ENCODE measurements at regions not wholly inside any gene's neighbourhood (a gene's known extent, or its start where the extent isn't known, plus 50 kb on each side); places are given as distances from the start of the nearest gene placed in this dataset.

DNA sequence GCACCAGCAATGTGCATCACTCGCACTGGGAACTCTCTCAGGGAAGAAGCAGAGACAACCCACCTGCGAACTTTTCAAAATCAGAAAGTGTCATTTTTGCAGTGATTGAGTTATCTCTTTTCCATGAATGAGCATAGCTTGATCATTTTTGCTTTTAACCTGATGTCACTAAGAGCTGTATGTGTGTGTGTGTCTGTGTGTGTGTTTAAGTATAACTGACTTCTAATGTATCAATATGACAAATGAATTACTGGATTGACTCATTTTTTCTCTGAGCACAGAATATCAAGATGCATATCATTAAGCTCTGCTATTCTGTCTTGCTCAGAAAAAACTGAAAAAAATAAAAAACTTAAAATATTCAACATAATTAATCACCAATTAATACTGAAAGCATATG, 548.9 kb upstream of the MARCKS start:
- no peak for DNase-seq (ENCODE audit: low spot score)
- TF ChIP-seq, protein P1, sequence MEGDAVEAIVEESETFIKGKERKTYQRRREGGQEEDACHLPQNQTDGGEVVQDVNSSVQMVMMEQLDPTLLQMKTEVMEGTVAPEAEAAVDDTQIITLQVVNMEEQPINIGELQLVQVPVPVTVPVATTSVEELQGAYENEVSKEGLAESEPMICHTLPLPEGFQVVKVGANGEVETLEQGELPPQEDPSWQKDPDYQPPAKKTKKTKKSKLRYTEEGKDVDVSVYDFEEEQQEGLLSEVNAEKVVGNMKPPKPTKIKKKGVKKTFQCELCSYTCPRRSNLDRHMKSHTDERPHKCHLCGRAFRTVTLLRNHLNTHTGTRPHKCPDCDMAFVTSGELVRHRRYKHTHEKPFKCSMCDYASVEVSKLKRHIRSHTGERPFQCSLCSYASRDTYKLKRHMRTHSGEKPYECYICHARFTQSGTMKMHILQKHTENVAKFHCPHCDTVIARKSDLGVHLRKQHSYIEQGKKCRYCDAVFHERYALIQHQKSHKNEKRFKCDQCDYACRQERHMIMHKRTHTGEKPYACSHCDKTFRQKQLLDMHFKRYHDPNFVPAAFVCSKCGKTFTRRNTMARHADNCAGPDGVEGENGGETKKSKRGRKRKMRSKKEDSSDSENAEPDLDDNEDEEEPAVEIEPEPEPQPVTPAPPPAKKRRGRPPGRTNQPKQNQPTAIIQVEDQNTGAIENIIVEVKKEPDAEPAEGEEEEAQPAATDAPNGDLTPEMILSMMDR (IDR thresholded peaks at IDR 0.05; ENCODE audit: extremely low read depth, insufficient read depth, missing control alignments), result no peak
- in situ Hi-C loops (cut with MboI; ENCODE audit: low pct_unique_long_range_greater_than_20kb, low sequenced_read_pairs, unreplicated experiment), result loop anchor here (10.0 kb wide), 1 partner anchor 557 kb away; no protein-coding TSS in a partner anchor

DNA sequence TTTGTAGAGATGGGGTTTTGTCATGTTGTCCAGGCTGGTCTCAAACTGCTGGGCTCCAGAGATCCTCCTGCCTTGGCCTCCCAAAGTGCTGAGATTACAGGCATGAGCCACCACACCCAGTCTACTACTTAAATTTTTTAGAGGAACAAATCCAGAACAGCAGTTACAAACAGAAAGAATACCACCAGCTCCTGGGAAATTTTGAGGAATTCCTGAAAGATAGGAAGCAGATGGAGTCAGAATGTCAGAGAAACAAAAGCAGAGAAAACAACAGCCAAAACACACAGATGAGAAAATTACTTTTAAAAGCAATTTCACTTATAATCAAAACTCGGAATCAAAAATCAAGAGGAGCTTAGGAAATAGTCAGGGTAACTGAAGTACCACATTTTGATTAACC, 543.3 kb upstream of the MARCKS start:
- DNase-seq (ENCODE audit: low spot score), result no peak
- TF ChIP-seq, protein P1 (IDR thresholded peaks at IDR 0.05; ENCODE audit: extremely low read depth, insufficient read depth, missing control alignments), result no peak
- in situ Hi-C loops (cut with MboI; ENCODE audit: low pct_unique_long_range_greater_than_20kb, low sequenced_read_pairs, unreplicated experiment), result no loop called here

DNA sequence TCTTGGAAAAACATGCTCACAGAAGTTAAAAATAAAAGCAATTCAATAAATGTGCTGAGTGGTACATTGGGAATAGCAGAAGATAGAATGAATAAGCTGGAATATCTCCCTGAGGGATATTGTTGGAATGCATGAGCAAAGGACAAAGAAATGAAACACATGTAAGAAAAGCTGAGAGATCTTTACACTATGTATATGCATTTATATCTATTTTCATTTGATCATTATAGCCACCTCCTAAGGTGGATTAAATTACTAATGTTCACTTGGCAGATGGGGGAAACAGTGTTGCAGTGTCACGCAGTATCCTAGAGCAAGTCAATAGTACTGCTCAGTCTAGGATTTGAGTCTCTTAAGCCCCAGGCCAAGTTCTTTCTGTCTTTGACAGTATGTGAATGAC, 542.0 kb upstream of the MARCKS start:
- in situ Hi-C loops (cut with MboI; ENCODE audit: low pct_unique_long_range_greater_than_20kb, low sequenced_read_pairs, unreplicated experiment), result no loop called here
- TF ChIP-seq, protein P1 (IDR thresholded peaks at IDR 0.05; ENCODE audit: extremely low read depth, insufficient read depth, missing control alignments), result no peak

DNA sequence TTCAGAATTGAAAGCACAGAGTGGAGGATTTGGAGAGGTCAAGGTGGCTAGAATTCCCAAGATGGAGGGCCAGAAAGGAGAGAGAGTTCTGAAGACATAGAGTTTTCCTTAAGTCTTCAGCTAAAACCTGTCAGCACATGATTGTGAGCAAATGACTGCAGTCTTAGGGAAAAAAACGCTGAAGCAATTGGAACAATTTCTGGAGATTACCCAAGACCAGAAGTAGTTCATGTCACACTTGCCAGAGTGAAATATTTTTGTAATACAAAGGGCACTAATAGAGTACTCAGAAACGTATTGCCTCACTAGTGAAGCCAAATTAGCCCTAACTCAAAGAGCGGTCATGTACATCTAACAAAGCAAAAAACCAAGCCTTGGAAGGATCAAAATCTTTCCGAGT, 541.3 kb upstream of the MARCKS start:
- TF ChIP-seq, protein P1 (IDR thresholded peaks at IDR 0.05; ENCODE audit: extremely low read depth, insufficient read depth, missing control alignments), result no peak
- in situ Hi-C loops (cut with MboI; ENCODE audit: low pct_unique_long_range_greater_than_20kb, low sequenced_read_pairs, unreplicated experiment), result no loop called here
- DNase-seq (ENCODE audit: low spot score), result no peak

More for the DNA sequence above, 542.0 kb upstream of the MARCKS start:
- no peak for DNase-seq (ENCODE audit: low spot score)

DNA sequence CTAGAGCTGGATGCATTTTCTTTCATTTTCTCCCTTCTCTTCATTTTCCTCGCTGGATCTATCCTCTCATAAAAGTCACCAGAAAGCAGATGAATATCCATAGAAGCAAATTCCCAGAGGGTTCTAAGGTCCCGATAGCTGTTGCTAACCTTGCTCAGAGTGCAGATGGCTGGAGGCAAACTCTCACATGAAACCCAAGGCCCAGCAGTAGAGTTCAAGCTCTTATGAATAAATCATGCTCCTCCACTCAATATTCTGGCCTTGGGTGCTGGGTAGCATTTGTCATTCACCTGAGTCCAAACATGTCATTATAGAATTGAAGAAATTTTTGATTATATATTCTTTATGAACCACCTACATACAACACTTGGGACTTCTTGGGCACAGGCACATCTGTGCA, 539.7 kb upstream of the MARCKS start:
- no peak for DNase-seq (ENCODE audit: low spot score)
- TF ChIP-seq, protein P1 (IDR thresholded peaks at IDR 0.05; ENCODE audit: extremely low read depth, insufficient read depth, missing control alignments), result no peak

DNA sequence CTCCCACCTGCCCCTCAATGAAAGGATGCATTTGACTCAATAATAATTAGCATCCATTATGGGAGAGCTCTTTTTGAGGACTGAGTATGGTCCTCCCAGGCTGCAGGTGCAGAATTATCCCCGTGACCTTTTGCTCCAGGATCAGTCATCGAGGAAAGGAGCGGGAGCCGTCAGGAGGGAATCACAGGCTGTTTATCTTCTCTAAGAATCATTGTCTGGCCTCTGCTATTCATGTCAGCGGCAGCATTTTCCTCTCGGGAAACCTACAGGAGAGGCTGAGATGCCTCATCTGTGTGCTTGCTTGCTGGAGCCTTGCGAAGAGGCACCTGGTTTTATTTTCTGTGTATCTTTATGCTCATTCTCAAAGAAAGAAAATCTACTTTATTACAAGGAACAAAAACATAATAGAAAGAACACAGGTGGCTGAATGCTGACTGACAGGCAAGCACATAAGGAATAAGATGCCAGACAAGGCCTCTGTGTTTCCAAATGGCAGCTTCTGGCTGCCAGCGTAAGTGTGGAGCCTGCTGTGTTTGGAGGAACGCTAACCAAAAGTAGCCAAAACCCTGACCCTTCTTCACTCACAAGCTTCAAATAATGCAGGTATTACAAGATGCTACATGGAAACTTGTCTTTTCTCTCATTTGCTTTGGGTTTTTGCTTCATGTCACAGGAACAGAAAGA, 539.1 kb upstream of the MARCKS start:
- in situ Hi-C loops (cut with MboI; ENCODE audit: low pct_unique_long_range_greater_than_20kb, low sequenced_read_pairs, unreplicated experiment), result no loop called here
- DNase-seq (ENCODE audit: low spot score), result no peak
- TF ChIP-seq, protein P1 (IDR thresholded peaks at IDR 0.05; ENCODE audit: extremely low read depth, insufficient read depth, missing control alignments), result no peak

More for the DNA sequence above, 539.7 kb upstream of the MARCKS start:
- in situ Hi-C loops (cut with MboI; ENCODE audit: low pct_unique_long_range_greater_than_20kb, low sequenced_read_pairs, unreplicated experiment), result no loop called here
